ENCODE measurements at regions not wholly inside any gene's neighbourhood (a gene's known extent, or its start where the extent isn't known, plus 50 kb on each side); places are given as distances from the start of the nearest gene placed in this dataset.

DNA sequence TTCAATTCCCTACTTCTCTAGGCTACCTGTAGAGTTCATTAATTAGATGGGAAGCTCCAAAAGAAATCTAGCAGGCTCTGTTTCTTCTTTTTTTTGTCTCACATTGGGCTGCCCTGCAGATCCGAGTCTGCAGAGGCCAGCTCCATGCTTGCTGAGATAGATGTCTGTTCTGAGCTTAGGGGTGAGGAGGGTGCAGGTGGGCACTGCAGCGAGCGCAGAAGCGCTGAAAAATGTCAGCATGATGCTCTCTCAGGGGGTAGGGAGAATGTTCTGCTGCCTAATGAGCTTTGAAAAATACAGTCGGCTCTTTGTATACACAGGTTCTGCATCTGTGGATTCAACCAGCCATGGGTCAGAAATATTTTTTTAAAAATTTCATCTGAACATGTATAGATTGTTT lies 56.8 kb upstream of the KCNA3 start:
- no peak overlapping the region for H3K9ac ChIP-seq (ENCODE audit: low read depth in 1 of 2, low read length in 2 of 2)
- peaks cover 0 to 6% (median under 1%) of the 10 kb centered on the region in 4 donors for H3K27me3 ChIP-seq (ENCODE audit: control insufficient read depth in 4 of 4, insufficient read depth in 4 of 4, low read length in 3 of 4)
- TF ChIP-seq HNF4G (IDR thresholded peaks at IDR 0.05) (no peak), RAD21 (IDR thresholded peaks at IDR 0.05) (no peak), NR2F2 (IDR thresholded peaks at IDR 0.05) (no peak), SP1 (IDR thresholded peaks at IDR 0.05) (no peak), TAF1 (conservative IDR thresholded peaks at IDR 0.05) (no peak), HNF4A (conservative IDR thresholded peaks at IDR 0.05) (no peak), FOXA1 (IDR thresholded peaks at IDR 0.05) (no peak), JUND (IDR thresholded peaks at IDR 0.05) (no peak), FOXA2 (IDR thresholded peaks at IDR 0.05) (no peak), RXRA (IDR thresholded peaks at IDR 0.05) (no peak), GABPA (IDR thresholded peaks at IDR 0.05 in 1 of 2, conservative IDR thresholded peaks at IDR 0.05 in 1 of 2) (no peak)
- TF ChIP-seq, protein P1, sequence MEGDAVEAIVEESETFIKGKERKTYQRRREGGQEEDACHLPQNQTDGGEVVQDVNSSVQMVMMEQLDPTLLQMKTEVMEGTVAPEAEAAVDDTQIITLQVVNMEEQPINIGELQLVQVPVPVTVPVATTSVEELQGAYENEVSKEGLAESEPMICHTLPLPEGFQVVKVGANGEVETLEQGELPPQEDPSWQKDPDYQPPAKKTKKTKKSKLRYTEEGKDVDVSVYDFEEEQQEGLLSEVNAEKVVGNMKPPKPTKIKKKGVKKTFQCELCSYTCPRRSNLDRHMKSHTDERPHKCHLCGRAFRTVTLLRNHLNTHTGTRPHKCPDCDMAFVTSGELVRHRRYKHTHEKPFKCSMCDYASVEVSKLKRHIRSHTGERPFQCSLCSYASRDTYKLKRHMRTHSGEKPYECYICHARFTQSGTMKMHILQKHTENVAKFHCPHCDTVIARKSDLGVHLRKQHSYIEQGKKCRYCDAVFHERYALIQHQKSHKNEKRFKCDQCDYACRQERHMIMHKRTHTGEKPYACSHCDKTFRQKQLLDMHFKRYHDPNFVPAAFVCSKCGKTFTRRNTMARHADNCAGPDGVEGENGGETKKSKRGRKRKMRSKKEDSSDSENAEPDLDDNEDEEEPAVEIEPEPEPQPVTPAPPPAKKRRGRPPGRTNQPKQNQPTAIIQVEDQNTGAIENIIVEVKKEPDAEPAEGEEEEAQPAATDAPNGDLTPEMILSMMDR (IDR thresholded peaks at IDR 0.05; ENCODE audit: low read depth, low read length, missing input control), result no peak
- TF ChIP-seq, protein P2, sequence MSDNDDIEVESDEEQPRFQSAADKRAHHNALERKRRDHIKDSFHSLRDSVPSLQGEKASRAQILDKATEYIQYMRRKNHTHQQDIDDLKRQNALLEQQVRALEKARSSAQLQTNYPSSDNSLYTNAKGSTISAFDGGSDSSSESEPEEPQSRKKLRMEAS (IDR thresholded peaks at IDR 0.05), result no peak
- TF ChIP-seq, protein P3, sequence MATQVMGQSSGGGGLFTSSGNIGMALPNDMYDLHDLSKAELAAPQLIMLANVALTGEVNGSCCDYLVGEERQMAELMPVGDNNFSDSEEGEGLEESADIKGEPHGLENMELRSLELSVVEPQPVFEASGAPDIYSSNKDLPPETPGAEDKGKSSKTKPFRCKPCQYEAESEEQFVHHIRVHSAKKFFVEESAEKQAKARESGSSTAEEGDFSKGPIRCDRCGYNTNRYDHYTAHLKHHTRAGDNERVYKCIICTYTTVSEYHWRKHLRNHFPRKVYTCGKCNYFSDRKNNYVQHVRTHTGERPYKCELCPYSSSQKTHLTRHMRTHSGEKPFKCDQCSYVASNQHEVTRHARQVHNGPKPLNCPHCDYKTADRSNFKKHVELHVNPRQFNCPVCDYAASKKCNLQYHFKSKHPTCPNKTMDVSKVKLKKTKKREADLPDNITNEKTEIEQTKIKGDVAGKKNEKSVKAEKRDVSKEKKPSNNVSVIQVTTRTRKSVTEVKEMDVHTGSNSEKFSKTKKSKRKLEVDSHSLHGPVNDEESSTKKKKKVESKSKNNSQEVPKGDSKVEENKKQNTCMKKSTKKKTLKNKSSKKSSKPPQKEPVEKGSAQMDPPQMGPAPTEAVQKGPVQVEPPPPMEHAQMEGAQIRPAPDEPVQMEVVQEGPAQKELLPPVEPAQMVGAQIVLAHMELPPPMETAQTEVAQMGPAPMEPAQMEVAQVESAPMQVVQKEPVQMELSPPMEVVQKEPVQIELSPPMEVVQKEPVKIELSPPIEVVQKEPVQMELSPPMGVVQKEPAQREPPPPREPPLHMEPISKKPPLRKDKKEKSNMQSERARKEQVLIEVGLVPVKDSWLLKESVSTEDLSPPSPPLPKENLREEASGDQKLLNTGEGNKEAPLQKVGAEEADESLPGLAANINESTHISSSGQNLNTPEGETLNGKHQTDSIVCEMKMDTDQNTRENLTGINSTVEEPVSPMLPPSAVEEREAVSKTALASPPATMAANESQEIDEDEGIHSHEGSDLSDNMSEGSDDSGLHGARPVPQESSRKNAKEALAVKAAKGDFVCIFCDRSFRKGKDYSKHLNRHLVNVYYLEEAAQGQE (IDR thresholded peaks at IDR 0.05), result no peak
- no peaks in the 10 kb centered on the region for H3K4me1 ChIP-seq (ENCODE audit: control insufficient read depth in 4 of 4, insufficient read depth in 4 of 4, low read length in 3 of 4)
- no peak overlapping the region for H3K4me3 ChIP-seq (ENCODE audit: low read depth in 1 of 3, low read length in 3 of 3)
- H3K9me3 ChIP-seq (ENCODE audit: control insufficient read depth in 4 of 4, low read length in 3 of 4), result no peaks in the 10 kb centered on the region
- no peak overlapping the region for H3K27ac ChIP-seq (ENCODE audit: low read depth in 1 of 2, low read length in 2 of 2)
- no peaks in the 10 kb centered on the region for H3K36me3 ChIP-seq (ENCODE audit: control insufficient read depth in 4 of 4, insufficient read depth in 3 of 4, low read depth in 1 of 4, low read length in 3 of 4)
- WGBS, result 78% methylated on average over 5 of the region's 5 CpGs
- DNase-seq (ENCODE audit: low spot score), result no peak

DNA sequence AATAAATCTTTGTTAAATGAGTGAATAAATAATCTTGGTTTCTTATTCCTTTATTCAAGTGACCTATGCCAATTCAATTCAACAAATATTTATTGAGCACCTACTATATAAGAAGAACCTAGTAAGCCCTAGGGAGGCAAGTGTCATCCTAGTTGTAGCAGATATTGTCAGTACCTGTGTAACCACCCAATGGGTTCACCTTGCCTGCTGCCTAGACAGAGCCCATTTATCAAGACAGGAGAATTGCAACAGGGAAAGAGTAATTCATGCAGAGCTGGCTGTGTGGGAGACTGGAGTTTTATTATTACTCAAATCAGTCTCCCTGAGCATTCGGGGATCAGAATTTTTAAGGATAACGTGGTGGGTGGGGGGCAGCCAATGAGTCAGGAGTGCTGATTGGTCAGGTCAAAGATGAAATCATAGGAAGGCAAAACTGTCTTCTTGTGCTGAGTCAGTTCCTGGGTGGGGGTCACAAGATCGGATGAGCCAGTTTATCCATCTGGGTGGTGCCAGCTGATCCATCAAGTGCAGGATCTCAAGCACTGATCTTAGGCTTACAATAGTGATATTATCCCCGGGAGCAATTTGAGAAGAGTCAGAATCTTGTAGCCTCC lies 53.8 kb upstream of the KCNA3 start:
- Histone ChIP-seq H3K36me3 (ENCODE audit: control insufficient read depth in 4 of 4, insufficient read depth in 3 of 4, low read depth in 1 of 4, low read length in 3 of 4) (no peaks in the 10 kb centered on the region), H3K27ac (ENCODE audit: low read depth in 1 of 2, low read length in 2 of 2) (no peak overlapping the region), H3K27me3 (ENCODE audit: control insufficient read depth in 4 of 4, insufficient read depth in 4 of 4, low read length in 3 of 4) (peaks cover 0 to 5% (median under 1%) of the 10 kb centered on the region in 4 donors), H3K9me3 (ENCODE audit: control insufficient read depth in 4 of 4, low read length in 3 of 4) (no peaks in the 10 kb centered on the region), H3K4me3 (ENCODE audit: low read depth in 1 of 3, low read length in 3 of 3) (no peak overlapping the region), H3K4me1 (ENCODE audit: control insufficient read depth in 4 of 4, insufficient read depth in 4 of 4, low read length in 3 of 4) (no peaks in the 10 kb centered on the region), H3K9ac (ENCODE audit: low read depth in 1 of 2, low read length in 2 of 2) (no peak overlapping the region)
- 62% methylated on average over 4 of the region's 4 CpGs for WGBS
- TF ChIP-seq SP1 (IDR thresholded peaks at IDR 0.05), result no peak
- no peak for TF ChIP-seq TAF1 (conservative IDR thresholded peaks at IDR 0.05)
- no peak for TF ChIP-seq FOXA1 (IDR thresholded peaks at IDR 0.05)
- no peak for TF ChIP-seq RAD21 (IDR thresholded peaks at IDR 0.05)
- no peak for TF ChIP-seq FOXA2 (IDR thresholded peaks at IDR 0.05)
- TF ChIP-seq EGR1 (IDR thresholded peaks at IDR 0.05; ENCODE audit: low read depth in 2 of 2), result no peak
- no peak for TF ChIP-seq NR2F2 (IDR thresholded peaks at IDR 0.05)
- TF ChIP-seq, protein P3 (IDR thresholded peaks at IDR 0.05), result no peak
- DNase-seq (ENCODE audit: low spot score), result no peak

Measured in liver (tissue), 8 donors.